ENCODE measurements at regions not wholly inside any gene's neighbourhood (a gene's known extent, or its start where the extent isn't known, plus 50 kb on each side); places are given as distances from the start of the nearest gene placed in this dataset.

DNA sequence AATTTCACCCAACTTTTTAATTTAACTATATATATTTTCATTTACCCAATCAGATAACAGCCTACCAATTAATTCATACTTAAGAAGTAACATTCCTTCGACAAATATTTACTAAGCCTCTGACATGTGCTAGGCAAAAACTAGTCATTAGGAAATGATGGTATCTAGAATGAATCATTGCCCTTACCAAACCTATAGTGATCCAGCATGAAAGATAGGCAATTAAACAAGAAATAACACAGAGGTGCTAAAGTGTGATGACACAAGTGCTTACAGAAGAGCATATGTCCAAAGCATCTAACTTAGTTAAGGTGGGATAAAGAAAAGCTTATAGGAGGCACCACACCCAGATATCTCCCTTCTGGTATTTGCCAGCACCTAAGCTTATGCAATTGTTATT is 166.5 kb upstream of the RASSF8 start:
- H3K36me3 ChIP-seq (ENCODE audit: control insufficient read depth in 2 of 2, extremely low read depth in 1 of 2, insufficient read depth in 2 of 2, low read length in 2 of 2): no peaks in the 10 kb centered on the region
- H3K9ac ChIP-seq (ENCODE audit: control insufficient read depth, extremely low read depth, insufficient read depth, low read length): no peak overlapping the region
- no peak overlapping the region for H2AFZ ChIP-seq (ENCODE audit: control insufficient read depth, low read length)
- H3K9me3 ChIP-seq (ENCODE audit: control insufficient read depth, low read depth, low read length): no peaks in the 10 kb centered on the region
- no peak overlapping the region for H3K4me2 ChIP-seq (ENCODE audit: control insufficient read depth, extremely low read depth, insufficient read depth, low read depth, low read length)
- H3K27ac ChIP-seq (ENCODE audit: control insufficient read depth, insufficient read depth, low read length): no peak overlapping the region
- H3K4me3 ChIP-seq (ENCODE audit: control insufficient read depth in 2 of 3, extremely low read depth in 1 of 3, insufficient read depth in 2 of 3, low read depth in 1 of 3, low read length in 3 of 3): no peak overlapping the region
- H3K27me3 ChIP-seq (ENCODE audit: control insufficient read depth, extremely low read depth, insufficient read depth, low read length): no peaks in the 10 kb centered on the region
- no peaks in the 10 kb centered on the region for H3K4me1 ChIP-seq (ENCODE audit: control insufficient read depth, extremely low read depth, insufficient read depth, low read length)
- DNase-seq (ENCODE audit: low read depth, low spot score): no peak
- FAIRE-seq: peak; percentile 71
- no peaks in the 10 kb centered on the region for H3K9me1 ChIP-seq (ENCODE audit: control insufficient read depth, extremely low read depth, insufficient read depth, low read length)
- TF ChIP-seq, protein P1, sequence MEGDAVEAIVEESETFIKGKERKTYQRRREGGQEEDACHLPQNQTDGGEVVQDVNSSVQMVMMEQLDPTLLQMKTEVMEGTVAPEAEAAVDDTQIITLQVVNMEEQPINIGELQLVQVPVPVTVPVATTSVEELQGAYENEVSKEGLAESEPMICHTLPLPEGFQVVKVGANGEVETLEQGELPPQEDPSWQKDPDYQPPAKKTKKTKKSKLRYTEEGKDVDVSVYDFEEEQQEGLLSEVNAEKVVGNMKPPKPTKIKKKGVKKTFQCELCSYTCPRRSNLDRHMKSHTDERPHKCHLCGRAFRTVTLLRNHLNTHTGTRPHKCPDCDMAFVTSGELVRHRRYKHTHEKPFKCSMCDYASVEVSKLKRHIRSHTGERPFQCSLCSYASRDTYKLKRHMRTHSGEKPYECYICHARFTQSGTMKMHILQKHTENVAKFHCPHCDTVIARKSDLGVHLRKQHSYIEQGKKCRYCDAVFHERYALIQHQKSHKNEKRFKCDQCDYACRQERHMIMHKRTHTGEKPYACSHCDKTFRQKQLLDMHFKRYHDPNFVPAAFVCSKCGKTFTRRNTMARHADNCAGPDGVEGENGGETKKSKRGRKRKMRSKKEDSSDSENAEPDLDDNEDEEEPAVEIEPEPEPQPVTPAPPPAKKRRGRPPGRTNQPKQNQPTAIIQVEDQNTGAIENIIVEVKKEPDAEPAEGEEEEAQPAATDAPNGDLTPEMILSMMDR (optimal IDR thresholded peaks at IDR 0.05 in 1 of 3, IDR thresholded peaks at IDR 0.05 in 1 of 3, conservative IDR thresholded peaks at IDR 0.05 in 1 of 3; ENCODE audit: extremely low read depth in 1 of 3, insufficient read depth in 2 of 3, low read length in 3 of 3): no peak
- no peak for TF ChIP-seq EZH2 (IDR thresholded peaks at IDR 0.05; ENCODE audit: low read length)
- dilution Hi-C loops (cut with MboI; ENCODE audit: extremely low pct_ligation_motif_present, low sequenced_read_pairs): no loop called here
- no peaks in the 10 kb centered on the region for H4K20me1 ChIP-seq (ENCODE audit: control insufficient read depth, extremely low read depth, insufficient read depth, low read length)
- H3K79me2 ChIP-seq (ENCODE audit: control insufficient read depth, insufficient read depth, low read length): no peaks in the 10 kb centered on the region

DNA sequence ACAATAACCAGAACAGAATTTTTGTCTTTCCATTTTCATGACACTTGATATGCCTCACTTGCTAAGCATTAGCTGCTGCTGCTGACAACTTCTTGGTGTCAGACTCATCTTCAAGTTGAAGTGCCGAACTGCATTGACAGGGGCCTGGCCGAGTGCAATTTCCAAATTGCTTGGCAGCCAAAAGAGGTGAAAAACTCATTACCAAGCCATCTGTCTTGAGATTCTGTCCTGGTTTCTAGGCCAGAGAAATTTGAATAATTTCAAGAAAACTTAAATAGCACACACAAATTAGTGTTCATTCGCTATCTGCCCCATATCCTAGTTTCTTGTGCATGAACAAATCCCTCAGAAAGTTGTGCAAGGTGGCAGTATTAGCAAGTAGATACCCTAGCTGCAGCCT is 165.3 kb upstream of the RASSF8 start:
- H2AFZ ChIP-seq (ENCODE audit: control insufficient read depth, low read length): no peak overlapping the region
- TF ChIP-seq, protein P1 (optimal IDR thresholded peaks at IDR 0.05 in 1 of 3, IDR thresholded peaks at IDR 0.05 in 1 of 3, conservative IDR thresholded peaks at IDR 0.05 in 1 of 3; ENCODE audit: extremely low read depth in 1 of 3, insufficient read depth in 2 of 3, low read length in 3 of 3): no peak
- TF ChIP-seq EZH2 (IDR thresholded peaks at IDR 0.05; ENCODE audit: low read length): no peak
- no peak for FAIRE-seq
- H3K4me1 ChIP-seq (ENCODE audit: control insufficient read depth, extremely low read depth, insufficient read depth, low read length): no peaks in the 10 kb centered on the region
- no peak overlapping the region for H3K27ac ChIP-seq (ENCODE audit: control insufficient read depth, insufficient read depth, low read length)
- no peak overlapping the region for H3K4me3 ChIP-seq (ENCODE audit: control insufficient read depth in 2 of 3, extremely low read depth in 1 of 3, insufficient read depth in 2 of 3, low read depth in 1 of 3, low read length in 3 of 3)
- no peak overlapping the region for H3K4me2 ChIP-seq (ENCODE audit: control insufficient read depth, extremely low read depth, insufficient read depth, low read depth, low read length)
- H3K9me3 ChIP-seq (ENCODE audit: control insufficient read depth, low read depth, low read length): no peaks in the 10 kb centered on the region
- no peaks in the 10 kb centered on the region for H3K9me1 ChIP-seq (ENCODE audit: control insufficient read depth, extremely low read depth, insufficient read depth, low read length)
- dilution Hi-C loops (cut with MboI; ENCODE audit: extremely low pct_ligation_motif_present, low sequenced_read_pairs): no loop called here
- no peaks in the 10 kb centered on the region for H3K79me2 ChIP-seq (ENCODE audit: control insufficient read depth, insufficient read depth, low read length)
- no peak for DNase-seq (ENCODE audit: low read depth, low spot score)
- no peaks in the 10 kb centered on the region for H4K20me1 ChIP-seq (ENCODE audit: control insufficient read depth, extremely low read depth, insufficient read depth, low read length)
- H3K9ac ChIP-seq (ENCODE audit: control insufficient read depth, extremely low read depth, insufficient read depth, low read length): no peak overlapping the region
- no peaks in the 10 kb centered on the region for H3K36me3 ChIP-seq (ENCODE audit: control insufficient read depth in 2 of 2, extremely low read depth in 1 of 2, insufficient read depth in 2 of 2, low read length in 2 of 2)
- no peaks in the 10 kb centered on the region for H3K27me3 ChIP-seq (ENCODE audit: control insufficient read depth, extremely low read depth, insufficient read depth, low read length)
